ENCODE measurements at regions not wholly inside any gene's neighbourhood (a gene's known extent, or its start where the extent isn't known, plus 50 kb on each side); places are given as distances from the start of the nearest gene placed in this dataset.

DNA sequence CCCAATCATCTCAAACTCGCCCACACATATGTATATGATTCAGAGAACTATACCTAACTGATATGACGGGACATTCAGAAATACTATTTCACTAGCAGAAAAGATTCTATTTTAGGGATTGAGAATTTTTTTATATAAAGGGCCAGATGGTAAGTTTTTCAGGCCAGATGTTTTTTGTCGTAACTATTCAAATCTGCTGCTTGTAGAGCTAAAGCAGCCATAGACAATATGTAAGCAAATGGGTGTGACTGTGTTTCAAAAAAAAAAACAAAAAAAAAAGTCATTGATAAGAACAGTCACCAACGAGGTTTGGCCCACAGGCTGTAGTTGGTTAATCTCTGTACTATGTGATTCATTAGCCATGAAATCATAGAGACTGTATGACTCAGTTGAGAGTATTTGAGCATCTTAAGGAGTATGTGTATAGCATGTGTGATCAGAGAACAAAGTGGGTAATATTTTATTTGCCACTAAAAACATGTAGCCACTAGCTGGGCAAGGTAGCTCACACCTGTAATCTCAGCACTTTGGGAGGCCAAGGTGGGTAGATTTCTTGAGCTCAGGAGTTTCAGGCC, 2724.7 kb downstream of the PCDH9 start:
- no peak overlapping the region for H3K27ac Mint-ChIP-seq (ENCODE audit: unreplicated experiment)
- H3K9me3 Mint-ChIP-seq (ENCODE audit: low read depth), result no peaks in the 10 kb centered on the region
- H3K36me3 Mint-ChIP-seq (ENCODE audit: low read depth), result no peaks in the 10 kb centered on the region
- H3K4me1 Mint-ChIP-seq (ENCODE audit: low read depth), result no peaks in the 10 kb centered on the region
- TF ChIP-seq, protein P1, sequence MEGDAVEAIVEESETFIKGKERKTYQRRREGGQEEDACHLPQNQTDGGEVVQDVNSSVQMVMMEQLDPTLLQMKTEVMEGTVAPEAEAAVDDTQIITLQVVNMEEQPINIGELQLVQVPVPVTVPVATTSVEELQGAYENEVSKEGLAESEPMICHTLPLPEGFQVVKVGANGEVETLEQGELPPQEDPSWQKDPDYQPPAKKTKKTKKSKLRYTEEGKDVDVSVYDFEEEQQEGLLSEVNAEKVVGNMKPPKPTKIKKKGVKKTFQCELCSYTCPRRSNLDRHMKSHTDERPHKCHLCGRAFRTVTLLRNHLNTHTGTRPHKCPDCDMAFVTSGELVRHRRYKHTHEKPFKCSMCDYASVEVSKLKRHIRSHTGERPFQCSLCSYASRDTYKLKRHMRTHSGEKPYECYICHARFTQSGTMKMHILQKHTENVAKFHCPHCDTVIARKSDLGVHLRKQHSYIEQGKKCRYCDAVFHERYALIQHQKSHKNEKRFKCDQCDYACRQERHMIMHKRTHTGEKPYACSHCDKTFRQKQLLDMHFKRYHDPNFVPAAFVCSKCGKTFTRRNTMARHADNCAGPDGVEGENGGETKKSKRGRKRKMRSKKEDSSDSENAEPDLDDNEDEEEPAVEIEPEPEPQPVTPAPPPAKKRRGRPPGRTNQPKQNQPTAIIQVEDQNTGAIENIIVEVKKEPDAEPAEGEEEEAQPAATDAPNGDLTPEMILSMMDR (IDR thresholded peaks at IDR 0.05), result no peak
- H3K27me3 Mint-ChIP-seq (ENCODE audit: low read depth), result no peaks in the 10 kb centered on the region
- H3K4me3 Mint-ChIP-seq (ENCODE audit: unreplicated experiment), result no peak overlapping the region
- DNase-seq (ENCODE audit: low spot score), result no peak

DNA sequence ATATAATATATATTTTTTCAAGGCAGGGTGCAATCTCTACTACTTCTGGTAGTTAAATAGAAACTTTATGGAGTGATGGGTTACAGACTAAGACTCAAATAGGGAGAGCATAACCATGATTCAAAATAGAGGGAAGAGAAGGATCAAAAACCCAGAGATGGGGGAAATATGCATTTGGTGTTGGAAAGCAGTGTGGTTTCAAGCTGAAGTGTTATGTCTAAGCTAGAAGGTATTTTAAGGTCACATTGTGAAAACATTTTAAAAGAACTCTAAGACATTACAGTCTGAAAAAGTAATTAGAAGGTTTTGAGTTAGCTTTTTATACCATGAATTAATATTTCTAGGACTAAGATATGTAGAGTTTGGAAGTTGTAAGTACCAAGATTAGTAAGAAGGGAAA, 2741.4 kb downstream of the PCDH9 start:
- Mint-ChIP-seq H3K27me3 (ENCODE audit: low read depth) (no peaks in the 10 kb centered on the region), H3K27ac (ENCODE audit: unreplicated experiment) (peak overlapping the region; percentile 35), H3K36me3 (ENCODE audit: low read depth) (no peaks in the 10 kb centered on the region), H3K4me1 (ENCODE audit: low read depth) (peaks cover 13% of the 10 kb centered on the region), H3K9me3 (ENCODE audit: low read depth) (peaks cover 4% of the 10 kb centered on the region), H3K4me3 (ENCODE audit: unreplicated experiment) (no peak overlapping the region)
- TF ChIP-seq, protein P1 (IDR thresholded peaks at IDR 0.05), result no peak
- no peak for DNase-seq (ENCODE audit: low spot score)

DNA sequence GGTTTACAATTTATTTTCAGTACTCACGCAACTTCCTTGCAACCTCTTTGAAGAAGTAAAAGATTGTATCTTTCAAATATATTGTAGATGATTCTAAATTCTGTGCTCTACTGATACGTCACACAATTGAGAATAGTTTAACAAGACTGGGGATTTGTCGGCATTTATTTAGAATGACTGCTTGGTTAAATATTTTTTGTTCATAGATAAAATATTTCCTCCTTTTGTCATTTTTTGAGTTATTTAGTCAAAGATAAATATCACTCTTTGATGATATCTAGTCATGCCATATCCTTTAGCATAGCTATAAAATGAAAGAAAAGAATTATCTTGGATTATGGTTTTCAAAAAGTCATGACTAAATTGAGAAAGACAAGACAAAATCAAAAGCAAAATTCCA, 2747.8 kb downstream of the PCDH9 start:
- TF ChIP-seq, protein P1 (IDR thresholded peaks at IDR 0.05), result no peak
- peaks cover 12% of the 10 kb centered on the region for H3K4me1 Mint-ChIP-seq (ENCODE audit: low read depth)
- no peak overlapping the region for H3K27ac Mint-ChIP-seq (ENCODE audit: unreplicated experiment)
- DNase-seq (ENCODE audit: low spot score), result no peak
- no peaks in the 10 kb centered on the region for H3K36me3 Mint-ChIP-seq (ENCODE audit: low read depth)
- peaks cover 4% of the 10 kb centered on the region for H3K9me3 Mint-ChIP-seq (ENCODE audit: low read depth)
- H3K4me3 Mint-ChIP-seq (ENCODE audit: unreplicated experiment), result no peak overlapping the region
- no peaks in the 10 kb centered on the region for H3K27me3 Mint-ChIP-seq (ENCODE audit: low read depth)

DNA sequence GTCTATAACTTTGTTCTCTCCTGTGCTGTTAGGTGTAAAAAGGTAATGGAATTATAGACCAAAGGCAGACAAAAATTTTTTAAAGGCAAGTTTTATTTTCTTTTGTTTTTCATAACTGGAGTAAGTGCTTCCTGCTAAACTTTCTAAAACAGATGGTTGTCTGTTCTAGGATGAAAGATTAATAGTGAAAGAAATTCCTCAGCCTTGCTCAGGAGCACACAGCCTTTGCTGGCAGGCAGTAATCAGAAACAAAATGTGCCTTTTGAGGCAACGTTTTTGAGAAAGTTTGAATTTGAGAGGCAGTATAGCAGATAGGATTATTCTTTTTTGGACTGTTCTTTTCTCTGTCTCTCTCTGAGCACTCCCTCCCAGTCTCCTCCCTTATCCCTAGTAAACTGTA, 2749.5 kb downstream of the PCDH9 start:
- TF ChIP-seq, protein P1 (IDR thresholded peaks at IDR 0.05), result no peak
- no peaks in the 10 kb centered on the region for H3K27me3 Mint-ChIP-seq (ENCODE audit: low read depth)

DNA sequence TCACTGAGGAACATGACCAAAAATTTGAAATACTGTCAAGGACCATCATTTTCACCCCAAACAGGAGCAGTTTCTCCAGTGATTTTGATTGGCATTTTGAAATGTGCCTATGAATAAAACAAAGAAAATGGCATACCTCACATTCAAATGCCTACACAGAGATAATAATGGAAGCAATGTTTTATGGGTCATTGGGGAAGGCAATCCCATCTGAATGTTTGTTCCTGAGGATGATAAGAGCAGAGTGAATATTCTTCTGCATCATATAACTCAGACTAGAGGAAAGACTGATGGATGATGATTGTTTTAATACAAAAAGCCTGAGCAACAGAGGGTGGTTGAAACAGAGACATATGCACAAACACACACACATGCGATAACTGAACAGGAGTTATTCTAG, 2749.9 kb downstream of the PCDH9 start:
- TF ChIP-seq, protein P1 (IDR thresholded peaks at IDR 0.05), result no peak
- Mint-ChIP-seq H3K27ac (ENCODE audit: unreplicated experiment) (no peak overlapping the region), H3K4me3 (ENCODE audit: unreplicated experiment) (no peak overlapping the region), H3K9me3 (ENCODE audit: low read depth) (peaks cover 11% of the 10 kb centered on the region), H3K27me3 (ENCODE audit: low read depth) (no peaks in the 10 kb centered on the region), H3K36me3 (ENCODE audit: low read depth) (no peaks in the 10 kb centered on the region), H3K4me1 (ENCODE audit: low read depth) (peaks cover 12% of the 10 kb centered on the region)
- DNase-seq (ENCODE audit: low spot score), result no peak

More for the DNA sequence above, 2749.5 kb downstream of the PCDH9 start:
- Mint-ChIP-seq H3K36me3 (ENCODE audit: low read depth) (no peaks in the 10 kb centered on the region), H3K27ac (ENCODE audit: unreplicated experiment) (no peak overlapping the region), H3K4me3 (ENCODE audit: unreplicated experiment) (no peak overlapping the region), H3K9me3 (ENCODE audit: low read depth) (peaks cover 9% of the 10 kb centered on the region), H3K4me1 (ENCODE audit: low read depth) (peaks cover 12% of the 10 kb centered on the region)
- DNase-seq (ENCODE audit: low spot score), result no peak
